Stimulated activated CD4-positive, alpha-beta T cell treated with anti-CD3 and anti-CD28 coated beads, Interleukin-12 subunit alpha, Interleukin-12 subunit beta, amount 100 ng/mL, for 48 hours (primary cell): ENCODE measurements at regions not wholly inside any gene's neighbourhood (a gene's known extent, or its start where the extent isn't known, plus 50 kb on each side); places are given as distances from the start of the nearest gene placed in this dataset.

ENCODE experiments used
- DNase-seq, 3 donors: peaks; one replicate each; pipeline ENCODE4 v3.0.0-alpha.2; 2020; ENCODE audit warnings: low read depth in 2 of 3, low spot score in 1 of 3

DNA sequence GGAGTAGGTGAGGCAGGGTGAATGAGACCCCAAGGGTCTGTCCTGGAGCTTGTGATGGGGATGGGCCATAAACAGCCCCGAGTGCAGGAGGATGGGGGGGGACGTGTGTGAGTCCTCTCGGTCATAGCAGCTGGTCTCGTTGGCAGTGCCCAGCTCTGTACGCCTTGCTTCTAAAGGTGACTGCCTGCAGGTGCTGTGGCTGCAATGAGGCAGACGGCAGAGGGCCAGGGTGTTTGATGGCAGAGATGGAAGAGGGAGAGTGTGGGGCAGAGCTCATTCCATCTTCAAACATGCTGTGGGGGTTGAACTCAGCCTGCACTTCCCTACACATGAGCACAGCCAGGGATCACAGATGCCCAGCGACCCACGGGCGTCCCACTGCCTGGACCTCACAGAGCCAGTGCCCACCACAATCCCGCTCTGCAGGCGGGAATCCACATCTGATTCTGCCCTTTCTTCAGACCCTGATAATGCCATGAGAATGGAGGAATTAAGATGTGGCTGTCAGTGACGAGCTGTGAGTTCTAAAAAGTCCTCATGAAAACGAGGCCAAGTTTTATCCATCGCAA lies 123.3 kb upstream of the CDH4 start:
- no peak for DNase-seq

DNA sequence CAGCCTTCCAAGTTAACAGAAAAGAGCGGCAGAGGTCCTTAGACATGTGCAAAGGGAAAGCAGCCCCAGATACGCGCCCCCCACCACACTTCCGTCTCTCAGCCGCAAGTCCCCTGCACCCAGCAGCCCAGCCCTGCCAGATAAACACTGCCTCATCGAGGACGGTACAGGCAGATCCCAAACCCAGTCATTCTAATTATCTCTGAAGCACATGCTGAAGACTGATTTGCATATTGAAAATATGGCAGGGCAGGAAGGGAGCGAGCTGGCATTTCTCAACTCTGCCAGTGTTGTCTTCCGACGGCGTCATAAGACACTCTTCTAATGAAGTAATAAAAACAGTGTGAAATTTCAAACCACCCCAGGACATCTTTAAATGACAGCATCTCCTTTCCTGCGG lies 122.8 kb upstream of the CDH4 start:
- no peak for DNase-seq

DNA sequence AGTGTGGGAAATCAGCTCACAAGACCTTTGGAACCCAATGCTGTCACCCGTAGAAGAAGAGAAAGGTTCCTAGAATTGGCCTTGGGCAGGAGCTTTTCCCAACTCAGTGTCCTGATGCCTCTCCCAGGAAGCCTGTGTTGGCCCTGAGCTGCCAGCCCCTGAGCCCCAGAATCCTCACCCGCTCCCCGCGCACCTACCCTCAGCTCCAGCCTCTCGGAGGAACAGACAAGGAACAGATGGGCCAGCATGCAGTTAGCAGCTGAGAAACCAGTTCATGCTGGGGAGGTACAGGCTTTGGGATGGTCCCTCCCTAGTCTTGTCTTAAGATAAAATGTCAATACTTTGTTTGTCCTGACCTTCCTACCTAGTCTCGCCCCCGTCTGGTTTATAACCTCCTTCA lies 121.9 kb upstream of the CDH4 start:
- DNase-seq = no peak

DNA sequence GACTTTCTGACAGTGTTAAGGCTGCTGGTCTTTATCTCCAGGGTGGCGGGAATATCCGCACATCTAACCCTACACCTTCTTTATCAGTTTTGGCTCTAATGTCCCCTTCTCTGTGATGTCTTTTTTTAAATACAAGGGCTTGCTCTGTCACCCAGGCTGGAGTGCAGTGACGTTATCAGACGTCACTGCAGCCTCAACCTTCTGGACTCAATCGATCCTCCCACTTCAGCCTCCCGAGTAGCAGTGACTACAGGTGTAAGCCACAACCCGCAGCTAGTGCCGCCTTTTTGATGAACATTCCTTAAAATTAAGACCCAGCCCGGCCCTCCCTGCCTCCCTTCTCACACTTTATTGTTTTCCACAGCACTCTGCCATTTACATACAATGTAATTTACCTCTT lies 120.1 kb upstream of the CDH4 start:
- no peak for DNase-seq

GRCh38 chr20:61133611-61134010 lies 118.5 kb upstream of the CDH4 start:
- no peak for DNase-seq

- no peak for DNase-seq
Measured at GRCh38 chr20:61134296-61135030, 117.6 kb upstream of the CDH4 start.

DNA sequence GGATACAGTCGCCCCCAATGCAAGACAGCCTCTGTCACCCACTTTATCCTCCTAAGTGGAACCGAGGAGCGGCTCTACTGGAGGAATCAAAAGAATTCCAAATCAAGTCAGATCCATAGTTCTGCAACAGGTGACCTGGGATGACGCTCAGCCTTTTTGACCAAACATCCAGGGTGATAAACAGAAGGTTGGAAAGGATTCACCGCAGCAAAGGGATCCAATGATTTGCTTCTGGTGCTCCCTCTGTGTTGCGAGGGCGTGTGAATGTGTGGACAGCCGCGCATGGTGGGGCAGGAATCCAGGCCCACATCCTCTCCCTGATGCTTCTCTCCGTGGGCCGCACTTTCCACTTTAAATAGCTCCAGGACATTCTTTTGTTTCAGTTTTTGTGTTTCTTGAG lies 116.8 kb upstream of the CDH4 start:
- no peak for DNase-seq

DNA sequence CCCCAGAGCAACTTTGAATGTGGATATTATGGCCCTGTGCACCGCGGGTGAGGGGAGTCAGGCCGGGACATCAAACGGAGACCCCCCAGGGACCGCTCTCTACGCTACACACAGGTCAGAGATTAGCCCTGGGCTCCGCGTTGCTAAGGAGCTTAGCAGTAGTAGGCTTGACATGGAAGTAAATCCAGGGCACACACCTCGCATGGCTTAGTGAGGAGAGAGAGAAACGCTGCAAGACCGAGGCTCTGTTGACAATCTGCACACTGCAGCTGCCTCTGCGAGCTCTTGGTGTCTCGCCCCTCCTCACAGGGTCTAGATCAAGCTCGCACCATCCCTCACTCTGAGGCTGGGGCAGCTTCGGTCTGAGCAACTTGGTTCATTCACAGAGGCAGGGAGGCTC lies 116.1 kb upstream of the CDH4 start:
- DNase-seq = no peak

GRCh38 chr20:61138566-61138965 lies 113.5 kb upstream of the CDH4 start:
- DNase-seq = no peak

DNA sequence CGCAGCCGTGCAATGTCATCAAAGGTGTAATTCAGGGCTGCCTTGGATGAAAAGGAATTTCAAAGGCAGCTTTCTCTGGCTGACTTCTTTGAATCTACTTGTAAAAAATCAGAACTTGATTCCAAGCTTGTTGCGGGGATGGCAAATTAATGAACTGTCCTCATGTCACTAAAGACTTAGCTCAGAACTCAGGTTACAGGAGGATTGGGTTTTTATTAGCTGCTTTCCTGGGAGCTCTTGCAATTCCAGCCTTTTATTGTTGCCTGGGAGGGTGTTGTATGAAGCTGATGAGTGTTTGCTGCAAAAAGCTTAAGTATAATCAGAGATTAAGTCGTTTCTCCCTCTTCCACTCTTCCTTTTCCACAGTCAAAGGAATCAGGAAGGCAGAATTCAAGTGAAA lies 113.0 kb upstream of the CDH4 start:
- DNase-seq = no peak

GRCh38 chr20:61140576-61140975 lies 111.5 kb upstream of the CDH4 start:
- no peak for DNase-seq

GRCh38 chr20:61146023-61146422 lies 106.0 kb upstream of the CDH4 start:
- DNase-seq = no peak

DNA sequence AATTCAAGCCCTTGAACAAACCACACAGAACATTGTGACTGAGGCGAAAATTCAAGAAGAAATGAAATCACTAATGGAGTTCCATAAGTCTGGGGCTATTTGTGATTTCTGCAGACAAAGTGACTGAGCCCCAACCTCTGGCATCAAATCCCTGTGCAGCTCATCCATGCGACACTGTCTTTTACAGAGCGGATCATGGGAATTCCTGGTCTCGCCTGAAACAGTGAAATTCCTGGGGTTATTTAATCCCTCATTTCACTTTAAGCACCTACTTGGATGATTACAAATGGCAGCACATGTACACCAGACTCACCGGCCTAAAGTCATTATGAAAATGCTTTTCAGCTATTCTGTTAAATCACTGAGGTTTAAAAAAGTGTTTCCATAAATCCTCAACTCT lies 102.4 kb upstream of the CDH4 start:
- DNase-seq = no peak

GRCh38 chr20:61157301-61157700 lies 94.8 kb upstream of the CDH4 start:
- no peak for DNase-seq

DNA sequence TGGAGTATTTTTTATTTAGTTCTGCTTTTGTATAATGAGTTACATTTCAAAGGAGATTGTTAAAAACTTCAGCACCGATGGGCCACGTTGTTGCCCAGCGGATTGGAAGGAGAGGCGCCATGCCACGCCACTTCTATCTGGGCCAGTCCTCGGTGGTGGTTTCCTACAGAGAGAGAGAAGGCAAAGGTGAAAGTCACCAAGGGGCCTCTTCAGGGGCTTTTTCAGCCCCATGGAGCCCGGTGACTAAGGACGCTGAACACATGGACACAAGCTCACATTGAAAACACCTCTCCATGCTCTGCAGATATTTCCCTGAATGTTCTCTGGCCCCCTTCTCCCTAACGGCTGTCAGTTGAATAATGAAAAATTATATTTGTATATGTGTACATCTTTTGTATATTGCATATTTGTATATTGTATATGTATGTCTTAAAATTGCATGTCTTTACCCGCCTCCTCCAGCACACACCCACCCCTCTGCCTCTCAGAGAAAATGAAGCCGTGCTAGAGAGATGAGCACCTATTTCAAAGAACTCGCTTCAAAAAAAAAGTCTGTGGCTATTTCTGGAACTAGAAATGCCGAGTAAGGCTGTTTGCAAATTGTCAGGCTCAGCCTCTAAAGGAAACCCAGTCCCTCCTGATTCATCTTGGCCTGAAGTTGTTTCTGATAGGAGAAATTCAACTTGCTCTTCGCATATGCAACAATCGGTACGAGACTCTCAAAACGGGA lies 91.9 kb upstream of the CDH4 start:
- no peak for DNase-seq

DNA sequence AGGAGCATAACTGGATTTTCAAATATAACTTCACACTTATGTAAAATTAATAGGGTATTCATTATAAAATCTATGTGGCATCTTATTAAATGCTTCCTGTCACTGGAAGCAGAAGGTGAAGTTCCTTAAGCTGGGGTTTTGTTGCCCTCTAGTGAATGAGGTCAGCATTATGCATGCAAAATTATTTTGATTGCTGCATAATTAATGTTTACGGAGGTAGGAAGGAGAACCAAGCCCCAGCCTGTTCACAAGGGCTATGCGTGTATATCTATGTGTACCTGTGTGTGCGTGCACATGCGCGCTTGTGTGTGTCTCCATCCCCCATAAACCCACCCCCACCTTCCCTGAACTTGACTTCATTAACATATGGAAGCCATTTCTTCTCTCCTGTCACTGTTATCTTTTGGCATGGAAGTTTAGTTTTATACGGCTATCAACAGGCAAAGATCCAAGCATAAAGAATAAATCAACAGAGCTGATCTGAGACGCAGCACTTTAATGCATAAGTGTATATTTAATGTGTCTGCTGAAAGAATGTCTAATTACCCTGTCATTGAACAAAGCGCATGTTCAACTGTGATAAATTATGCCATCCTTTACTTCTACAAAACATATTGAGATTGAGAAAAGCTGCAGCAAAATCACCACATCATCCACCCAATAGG lies 90.2 kb upstream of the CDH4 start:
- DNase-seq = no peak

DNA sequence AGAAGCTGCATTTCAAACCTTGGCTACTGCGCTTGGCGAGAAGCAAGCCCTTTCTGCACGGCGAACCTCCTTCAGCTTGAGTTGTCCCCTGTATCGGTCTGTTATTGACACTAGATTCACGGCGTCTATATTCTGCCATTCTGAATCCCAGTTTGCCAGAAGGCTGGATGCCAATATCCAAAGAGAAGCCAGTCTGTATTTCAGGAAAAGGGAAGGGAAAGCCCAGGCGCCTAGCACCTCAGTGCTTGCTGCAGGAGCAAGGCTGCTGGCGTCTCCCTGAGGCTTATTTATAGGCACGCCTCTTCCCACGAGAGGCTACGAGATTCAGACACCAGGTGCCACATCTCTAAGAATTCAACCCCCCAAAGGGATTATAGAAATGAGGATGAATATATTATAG lies 89.6 kb upstream of the CDH4 start:
- DNase-seq = no peak

DNA sequence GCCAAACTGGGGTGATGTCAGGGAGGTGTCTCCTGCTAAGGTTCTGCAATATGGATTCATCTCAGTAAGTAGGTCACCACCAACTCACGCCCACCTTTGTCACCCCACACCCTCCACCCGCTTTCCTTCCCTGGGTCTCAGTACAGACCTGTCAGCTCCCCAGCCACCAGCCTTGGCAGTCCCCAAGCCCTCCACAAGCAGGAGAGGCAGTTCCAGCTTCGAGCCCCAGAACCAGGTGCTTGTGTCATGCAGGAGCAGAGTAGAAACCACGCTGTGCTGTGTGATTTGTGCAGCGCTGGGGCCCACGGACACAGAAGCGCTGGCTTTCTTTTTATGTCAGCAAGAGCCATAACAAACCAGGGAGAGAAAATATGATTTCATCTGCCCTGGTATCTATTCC lies 89.0 kb upstream of the CDH4 start:
- DNase-seq = no peak

- DNase-seq = no peak
Measured at GRCh38 chr20:61166324-61166723, 85.7 kb upstream of the CDH4 start.

DNA sequence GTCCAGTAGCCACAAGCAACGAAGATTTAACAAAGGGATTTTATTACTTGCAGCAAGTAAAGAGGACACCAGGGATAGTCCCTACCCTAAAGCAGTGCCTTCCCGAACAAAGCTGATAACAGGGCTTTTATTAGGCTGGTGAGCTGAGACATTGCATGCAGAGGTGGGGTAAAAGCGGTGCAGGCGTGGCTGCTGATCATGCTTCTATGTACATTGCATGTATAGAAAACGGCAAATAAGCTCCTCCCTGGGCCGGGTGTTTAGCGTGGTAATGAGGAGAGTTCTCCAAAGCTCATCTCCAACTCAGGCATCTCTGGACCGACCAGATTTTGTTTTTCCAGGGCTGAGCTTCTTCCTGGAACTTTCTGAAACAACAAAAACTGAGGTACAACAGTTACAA lies 83.5 kb upstream of the CDH4 start:
- DNase-seq = no peak

GRCh38 chr20:61169874-61170273 lies 82.2 kb upstream of the CDH4 start:
- no peak for DNase-seq
